ENCODE measurements at regions not wholly inside any gene's neighbourhood (a gene's known extent, or its start where the extent isn't known, plus 50 kb on each side); places are given as distances from the start of the nearest gene placed in this dataset.

- no peak for TF ChIP-seq POLR2AphosphoS5 (IDR thresholded peaks at IDR 0.05; ENCODE audit: insufficient read depth in 1 of 2, low read depth in 1 of 2)
- TF ChIP-seq CTCF (IDR thresholded peaks at IDR 0.05) = no peak
- TF ChIP-seq POLR2A (IDR thresholded peaks at IDR 0.05) = no peak
- no peak overlapping the region for H3K4me3 ChIP-seq
- no peaks in the 10 kb centered on the region for H3K4me1 ChIP-seq
- H3K27me3 ChIP-seq = no peaks in the 10 kb centered on the region
- no peaks in the 10 kb centered on the region for H3K9me3 ChIP-seq
- intact Hi-C loops (cut with DNase I) = loop anchor here (10.0 kb wide), 1 partner anchor 55 kb away; the partner anchor contains the start of gene HES1
- no peak for DNase-seq (ENCODE audit: extremely low spot score in 2 of 2)
- no peak overlapping the region for H3K27ac ChIP-seq
- H3K36me3 ChIP-seq = no peaks in the 10 kb centered on the region
These were observed 56.2 kb upstream of the HES1 start for GRCh38 chr3:194079702-194080172.

- no peak for DNase-seq (ENCODE audit: extremely low spot score in 2 of 2)
- no peaks in the 10 kb centered on the region for H3K9me3 ChIP-seq
- no peaks in the 10 kb centered on the region for H3K27me3 ChIP-seq
- intact Hi-C loops (cut with DNase I) = no loop called here
- no peak for TF ChIP-seq POLR2AphosphoS5 (IDR thresholded peaks at IDR 0.05; ENCODE audit: insufficient read depth in 1 of 2, low read depth in 1 of 2)
- TF ChIP-seq CTCF (IDR thresholded peaks at IDR 0.05) = no peak
- TF ChIP-seq POLR2A (IDR thresholded peaks at IDR 0.05) = no peak
- H3K4me1 ChIP-seq = no peaks in the 10 kb centered on the region
- no peak overlapping the region for H3K27ac ChIP-seq
- H3K4me3 ChIP-seq = no peak overlapping the region
- no peaks in the 10 kb centered on the region for H3K36me3 ChIP-seq
These were observed 55.5 kb upstream of the HES1 start for GRCh38 chr3:194080436-194080835.

GRCh38 chr3:194080913-194081800 lies 54.8 kb upstream of the HES1 start:
- H3K27ac ChIP-seq = no peak overlapping the region
- H3K36me3 ChIP-seq = no peaks in the 10 kb centered on the region
- intact Hi-C loops (cut with DNase I) = no loop called here
- no peak overlapping the region for H3K4me3 ChIP-seq
- H3K4me1 ChIP-seq = no peaks in the 10 kb centered on the region
- DNase-seq (ENCODE audit: extremely low spot score in 2 of 2) = no peak
- H3K9me3 ChIP-seq = no peaks in the 10 kb centered on the region
- TF ChIP-seq CTCF (IDR thresholded peaks at IDR 0.05) (no peak), POLR2A (IDR thresholded peaks at IDR 0.05) (no peak), POLR2AphosphoS5 (IDR thresholded peaks at IDR 0.05; ENCODE audit: insufficient read depth in 1 of 2, low read depth in 1 of 2) (no peak)
- no peaks in the 10 kb centered on the region for H3K27me3 ChIP-seq

GRCh38 chr3:194081826-194082225 lies 54.1 kb upstream of the HES1 start:
- DNase-seq (ENCODE audit: extremely low spot score in 2 of 2) = no peak
- Histone ChIP-seq H3K27me3 (no peaks in the 10 kb centered on the region), H3K9me3 (no peaks in the 10 kb centered on the region), H3K4me1 (no peaks in the 10 kb centered on the region), H3K27ac (no peak overlapping the region), H3K36me3 (no peaks in the 10 kb centered on the region), H3K4me3 (no peak overlapping the region)
- TF ChIP-seq POLR2AphosphoS5 (IDR thresholded peaks at IDR 0.05; ENCODE audit: insufficient read depth in 1 of 2, low read depth in 1 of 2) (no peak), POLR2A (IDR thresholded peaks at IDR 0.05) (no peak), CTCF (IDR thresholded peaks at IDR 0.05) (no peak)
- intact Hi-C loops (cut with DNase I) = no loop called here
